ENCODE measurements at regions not wholly inside any gene's neighbourhood (a gene's known extent, or its start where the extent isn't known, plus 50 kb on each side); places are given as distances from the start of the nearest gene placed in this dataset.

GRCh38 chr10:111758593-111758992 lies 425.0 kb downstream of the GPAM start:
- ChIA-PET CTCF (ENCODE audit: partially characterized antibody) (no interaction called here), POLR2A (ENCODE audit: partially characterized antibody) (no interaction called here)
- H3K4me1 Mint-ChIP-seq = peaks cover 0 to 2% (median 0%) of the 10 kb centered on the region in 4 donors
- no peak overlapping the region for H3K27ac ChIP-seq (ENCODE audit: low read depth, low read length)
- intact Hi-C loops (cut with micrococcal nuclease) = no loop called here
- H3K4me3 ChIP-seq (ENCODE audit: low read length in 2 of 2) = no peak overlapping the region
- no peak overlapping the region for H3K4me3 Mint-ChIP-seq
- H3K9me3 Mint-ChIP-seq = peaks cover 0 to 6% (median 0%) of the 10 kb centered on the region in 8 donors
- no peaks in the 10 kb centered on the region for H3K4me1 ChIP-seq (ENCODE audit: insufficient read depth, low read length)
- no peaks in the 10 kb centered on the region for H3K27me3 ChIP-seq (ENCODE audit: insufficient read depth, low read length)
- no peaks in the 10 kb centered on the region for H3K9me3 ChIP-seq (ENCODE audit: control insufficient read depth in 1 of 2, low read length in 2 of 2)
- peaks cover 1 to 5% of the 10 kb centered on the region in 2 donors for H3K27me3 Mint-ChIP-seq
- no peaks in the 10 kb centered on the region for H3K36me3 Mint-ChIP-seq
- no peak overlapping the region for H3K27ac Mint-ChIP-seq
- no peak for DNase-seq
- H3K36me3 ChIP-seq (ENCODE audit: insufficient read depth, low read length) = no peaks in the 10 kb centered on the region

- Histone ChIP-seq H3K9me3 (ENCODE audit: control insufficient read depth in 1 of 2, low read length in 2 of 2) (no peaks in the 10 kb centered on the region), H3K36me3 (ENCODE audit: insufficient read depth, low read length) (no peaks in the 10 kb centered on the region), H3K4me1 (ENCODE audit: insufficient read depth, low read length) (no peaks in the 10 kb centered on the region), H3K27ac (ENCODE audit: low read depth, low read length) (no peak overlapping the region), H3K27me3 (ENCODE audit: insufficient read depth, low read length) (no peaks in the 10 kb centered on the region), H3K4me3 (ENCODE audit: low read length in 2 of 2) (no peak overlapping the region)
- Mint-ChIP-seq H3K4me1 (no peaks in the 10 kb centered on the region), H3K4me3 (no peak overlapping the region), H3K27me3 (peaks cover 0 to 3% of the 10 kb centered on the region in 2 donors), H3K27ac (no peak overlapping the region), H3K36me3 (no peaks in the 10 kb centered on the region), H3K9me3 (peaks cover 0 to 5% (median 0%) of the 10 kb centered on the region in 8 donors)
- CTCF ChIA-PET (ENCODE audit: partially characterized antibody) = no interaction called here
- no peak for DNase-seq
- POLR2A ChIA-PET (ENCODE audit: partially characterized antibody) = no interaction called here
- intact Hi-C loops (cut with micrococcal nuclease) = no loop called here
Measured at GRCh38 chr10:111762114-111762513, 421.5 kb downstream of the GPAM start.

GRCh38 chr10:111765216-111765615 lies 418.3 kb downstream of the GPAM start:
- no peak for DNase-seq
- no peaks in the 10 kb centered on the region for H3K4me1 Mint-ChIP-seq
- ChIA-PET POLR2A (ENCODE audit: partially characterized antibody) (no interaction called here), CTCF (ENCODE audit: partially characterized antibody) (interaction anchor here (0.7 kb wide), 1 partner anchor 19 kb away, joined by 3 read pairs; no protein-coding TSS in a partner anchor)
- H3K36me3 Mint-ChIP-seq = no peaks in the 10 kb centered on the region
- Histone ChIP-seq H3K36me3 (ENCODE audit: insufficient read depth, low read length) (no peaks in the 10 kb centered on the region), H3K27ac (ENCODE audit: low read depth, low read length) (no peak overlapping the region), H3K4me1 (ENCODE audit: insufficient read depth, low read length) (no peaks in the 10 kb centered on the region), H3K4me3 (ENCODE audit: low read length in 2 of 2) (no peak overlapping the region), H3K9me3 (ENCODE audit: control insufficient read depth in 1 of 2, low read length in 2 of 2) (no peaks in the 10 kb centered on the region), H3K27me3 (ENCODE audit: insufficient read depth, low read length) (no peaks in the 10 kb centered on the region)
- H3K27ac Mint-ChIP-seq = no peak overlapping the region
- no peak overlapping the region for H3K4me3 Mint-ChIP-seq
- H3K9me3 Mint-ChIP-seq = peaks cover 0 to 8% (median 0%) of the 10 kb centered on the region in 8 donors
- no peaks in the 10 kb centered on the region for H3K27me3 Mint-ChIP-seq
- intact Hi-C loops (cut with micrococcal nuclease) = no loop called here

- no peaks in the 10 kb centered on the region for H3K4me1 Mint-ChIP-seq
- H3K4me3 ChIP-seq (ENCODE audit: low read length in 2 of 2) = no peak overlapping the region
- intact Hi-C loops (cut with micrococcal nuclease) = no loop called here
- peaks cover 0 to 8% (median 0%) of the 10 kb centered on the region in 8 donors for H3K9me3 Mint-ChIP-seq
- no peaks in the 10 kb centered on the region for H3K36me3 ChIP-seq (ENCODE audit: insufficient read depth, low read length)
- H3K27me3 Mint-ChIP-seq = no peaks in the 10 kb centered on the region
- DNase-seq = no peak
- no peaks in the 10 kb centered on the region for H3K36me3 Mint-ChIP-seq
- H3K27me3 ChIP-seq (ENCODE audit: insufficient read depth, low read length) = no peaks in the 10 kb centered on the region
- H3K4me3 Mint-ChIP-seq = no peak overlapping the region
- no peaks in the 10 kb centered on the region for H3K4me1 ChIP-seq (ENCODE audit: insufficient read depth, low read length)
- no peak overlapping the region for H3K27ac Mint-ChIP-seq
- CTCF ChIA-PET (ENCODE audit: partially characterized antibody) = no interaction called here
- H3K27ac ChIP-seq (ENCODE audit: low read depth, low read length) = no peak overlapping the region
- H3K9me3 ChIP-seq (ENCODE audit: control insufficient read depth in 1 of 2, low read length in 2 of 2) = no peaks in the 10 kb centered on the region
- POLR2A ChIA-PET (ENCODE audit: partially characterized antibody) = no interaction called here
Measured at GRCh38 chr10:111766464-111766863, 417.1 kb downstream of the GPAM start.

GRCh38 chr10:111767661-111768060 lies 415.9 kb downstream of the GPAM start:
- no peaks in the 10 kb centered on the region for H3K4me1 ChIP-seq (ENCODE audit: insufficient read depth, low read length)

GRCh38 chr10:111773950-111774349 lies 409.6 kb downstream of the GPAM start:
- Mint-ChIP-seq H3K9me3 (peaks cover 0 to 3% (median 0%) of the 10 kb centered on the region in 8 donors), H3K27me3 (no peaks in the 10 kb centered on the region), H3K4me1 (no peaks in the 10 kb centered on the region), H3K27ac (no peak overlapping the region), H3K36me3 (no peaks in the 10 kb centered on the region), H3K4me3 (no peak overlapping the region)
- no peaks in the 10 kb centered on the region for H3K27me3 ChIP-seq (ENCODE audit: insufficient read depth, low read length)
- no peaks in the 10 kb centered on the region for H3K4me1 ChIP-seq (ENCODE audit: insufficient read depth, low read length)
- no peaks in the 10 kb centered on the region for H3K9me3 ChIP-seq (ENCODE audit: control insufficient read depth in 1 of 2, low read length in 2 of 2)
- intact Hi-C loops (cut with micrococcal nuclease) = no loop called here
- no peak for DNase-seq
- no peak overlapping the region for H3K27ac ChIP-seq (ENCODE audit: low read depth, low read length)
- ChIA-PET CTCF (ENCODE audit: partially characterized antibody) (no interaction called here), POLR2A (ENCODE audit: partially characterized antibody) (no interaction called here)
- H3K36me3 ChIP-seq (ENCODE audit: insufficient read depth, low read length) = no peaks in the 10 kb centered on the region
- H3K4me3 ChIP-seq (ENCODE audit: low read length in 2 of 2) = no peak overlapping the region

More at GRCh38 chr10:111767661-111768060, 415.9 kb downstream of the GPAM start:
- Histone ChIP-seq H3K36me3 (ENCODE audit: insufficient read depth, low read length) (no peaks in the 10 kb centered on the region), H3K9me3 (ENCODE audit: control insufficient read depth in 1 of 2, low read length in 2 of 2) (no peaks in the 10 kb centered on the region), H3K27me3 (ENCODE audit: insufficient read depth, low read length) (no peaks in the 10 kb centered on the region), H3K27ac (ENCODE audit: low read depth, low read length) (no peak overlapping the region), H3K4me3 (ENCODE audit: low read length in 2 of 2) (no peak overlapping the region)
- Mint-ChIP-seq H3K27ac (no peak overlapping the region), H3K4me3 (no peak overlapping the region), H3K36me3 (no peaks in the 10 kb centered on the region), H3K9me3 (peaks cover 0 to 8% (median 0%) of the 10 kb centered on the region in 8 donors), H3K4me1 (no peaks in the 10 kb centered on the region), H3K27me3 (no peaks in the 10 kb centered on the region)
- CTCF ChIA-PET (ENCODE audit: partially characterized antibody) = no interaction called here
- intact Hi-C loops (cut with micrococcal nuclease) = no loop called here
- DNase-seq = no peak
- POLR2A ChIA-PET (ENCODE audit: partially characterized antibody) = no interaction called here

GRCh38 chr10:111774486-111774885 lies 409.1 kb downstream of the GPAM start:
- Histone ChIP-seq H3K9me3 (ENCODE audit: control insufficient read depth in 1 of 2, low read length in 2 of 2) (no peaks in the 10 kb centered on the region), H3K36me3 (ENCODE audit: insufficient read depth, low read length) (no peaks in the 10 kb centered on the region), H3K27me3 (ENCODE audit: insufficient read depth, low read length) (no peaks in the 10 kb centered on the region), H3K4me1 (ENCODE audit: insufficient read depth, low read length) (no peaks in the 10 kb centered on the region), H3K4me3 (ENCODE audit: low read length in 2 of 2) (no peak overlapping the region), H3K27ac (ENCODE audit: low read depth, low read length) (no peak overlapping the region)
- H3K27ac Mint-ChIP-seq = no peak overlapping the region
- no peak for DNase-seq
- no peaks in the 10 kb centered on the region for H3K4me1 Mint-ChIP-seq
- peaks cover 0 to 2% of the 10 kb centered on the region in 2 donors for H3K27me3 Mint-ChIP-seq
- CTCF ChIA-PET (ENCODE audit: partially characterized antibody) = no interaction called here
- POLR2A ChIA-PET (ENCODE audit: partially characterized antibody) = no interaction called here
- H3K9me3 Mint-ChIP-seq = peaks cover 0 to 3% (median 0%) of the 10 kb centered on the region in 8 donors
- no peak overlapping the region for H3K4me3 Mint-ChIP-seq
- no peaks in the 10 kb centered on the region for H3K36me3 Mint-ChIP-seq
- intact Hi-C loops (cut with micrococcal nuclease) = no loop called here

- Mint-ChIP-seq H3K27me3 (peaks cover 0 to 2% of the 10 kb centered on the region in 2 donors), H3K27ac (no peak overlapping the region), H3K9me3 (peaks cover 0 to 3% (median 0%) of the 10 kb centered on the region in 8 donors), H3K36me3 (no peaks in the 10 kb centered on the region), H3K4me3 (no peak overlapping the region), H3K4me1 (no peaks in the 10 kb centered on the region)
- Histone ChIP-seq H3K27ac (ENCODE audit: low read depth, low read length) (no peak overlapping the region), H3K4me3 (ENCODE audit: low read length in 2 of 2) (no peak overlapping the region), H3K27me3 (ENCODE audit: insufficient read depth, low read length) (no peaks in the 10 kb centered on the region), H3K36me3 (ENCODE audit: insufficient read depth, low read length) (no peaks in the 10 kb centered on the region), H3K4me1 (ENCODE audit: insufficient read depth, low read length) (no peaks in the 10 kb centered on the region), H3K9me3 (ENCODE audit: control insufficient read depth in 1 of 2, low read length in 2 of 2) (no peaks in the 10 kb centered on the region)
- CTCF ChIA-PET (ENCODE audit: partially characterized antibody) = interaction anchor here (1.0 kb wide), 1 partner anchor 19 kb away, joined by 3 read pairs; no protein-coding TSS in a partner anchor
- POLR2A ChIA-PET (ENCODE audit: partially characterized antibody) = no interaction called here
- no peak for DNase-seq
- intact Hi-C loops (cut with micrococcal nuclease) = no loop called here
Measured at GRCh38 chr10:111784436-111784835, 399.1 kb downstream of the GPAM start.
